ENCODE measurements at regions not wholly inside any gene's neighbourhood (a gene's known extent, or its start where the extent isn't known, plus 50 kb on each side); places are given as distances from the start of the nearest gene placed in this dataset.

DNA sequence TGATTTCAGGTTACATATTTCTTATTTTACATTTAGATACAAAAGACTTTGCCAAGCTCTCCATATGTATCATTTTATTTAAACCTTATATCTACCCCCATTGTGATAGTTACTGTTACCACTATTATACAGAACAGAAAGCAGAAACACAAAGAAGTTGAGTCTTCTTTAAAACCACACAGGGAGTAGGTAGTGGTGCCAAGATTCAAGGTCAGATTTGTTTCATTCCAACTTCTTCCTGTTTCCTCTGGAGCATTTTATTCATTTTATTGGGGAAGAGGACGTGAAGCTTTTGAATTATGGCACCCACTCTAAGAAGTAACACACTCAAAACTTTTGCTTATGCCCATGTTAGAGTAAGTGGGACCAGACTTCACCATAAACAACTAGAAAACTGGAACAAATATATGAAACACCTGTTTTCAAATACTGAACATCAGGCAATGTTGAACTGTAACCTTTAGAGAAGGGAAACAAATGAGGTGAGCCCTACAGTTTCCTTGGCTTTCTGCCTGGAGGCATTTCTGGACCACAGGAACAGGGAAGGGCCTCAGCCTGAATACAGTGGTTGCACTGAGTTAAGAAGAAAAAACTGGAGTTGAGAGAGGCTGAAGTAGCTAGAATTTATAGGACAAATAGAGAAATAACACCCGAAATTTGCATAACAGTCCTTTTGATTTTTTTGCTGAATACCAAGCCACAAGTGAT lies 160.4 kb upstream of the SSTR1 start:
- TF ChIP-seq POLR2A (IDR thresholded peaks at IDR 0.05): no peak
- TF ChIP-seq, protein P1, sequence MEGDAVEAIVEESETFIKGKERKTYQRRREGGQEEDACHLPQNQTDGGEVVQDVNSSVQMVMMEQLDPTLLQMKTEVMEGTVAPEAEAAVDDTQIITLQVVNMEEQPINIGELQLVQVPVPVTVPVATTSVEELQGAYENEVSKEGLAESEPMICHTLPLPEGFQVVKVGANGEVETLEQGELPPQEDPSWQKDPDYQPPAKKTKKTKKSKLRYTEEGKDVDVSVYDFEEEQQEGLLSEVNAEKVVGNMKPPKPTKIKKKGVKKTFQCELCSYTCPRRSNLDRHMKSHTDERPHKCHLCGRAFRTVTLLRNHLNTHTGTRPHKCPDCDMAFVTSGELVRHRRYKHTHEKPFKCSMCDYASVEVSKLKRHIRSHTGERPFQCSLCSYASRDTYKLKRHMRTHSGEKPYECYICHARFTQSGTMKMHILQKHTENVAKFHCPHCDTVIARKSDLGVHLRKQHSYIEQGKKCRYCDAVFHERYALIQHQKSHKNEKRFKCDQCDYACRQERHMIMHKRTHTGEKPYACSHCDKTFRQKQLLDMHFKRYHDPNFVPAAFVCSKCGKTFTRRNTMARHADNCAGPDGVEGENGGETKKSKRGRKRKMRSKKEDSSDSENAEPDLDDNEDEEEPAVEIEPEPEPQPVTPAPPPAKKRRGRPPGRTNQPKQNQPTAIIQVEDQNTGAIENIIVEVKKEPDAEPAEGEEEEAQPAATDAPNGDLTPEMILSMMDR (IDR thresholded peaks at IDR 0.05 in 4 of 5, conservative IDR thresholded peaks at IDR 0.05 in 1 of 5): no peak
